ENCODE measurements at regions not wholly inside any gene's neighbourhood (a gene's known extent, or its start where the extent isn't known, plus 50 kb on each side); places are given as distances from the start of the nearest gene placed in this dataset.

DNA sequence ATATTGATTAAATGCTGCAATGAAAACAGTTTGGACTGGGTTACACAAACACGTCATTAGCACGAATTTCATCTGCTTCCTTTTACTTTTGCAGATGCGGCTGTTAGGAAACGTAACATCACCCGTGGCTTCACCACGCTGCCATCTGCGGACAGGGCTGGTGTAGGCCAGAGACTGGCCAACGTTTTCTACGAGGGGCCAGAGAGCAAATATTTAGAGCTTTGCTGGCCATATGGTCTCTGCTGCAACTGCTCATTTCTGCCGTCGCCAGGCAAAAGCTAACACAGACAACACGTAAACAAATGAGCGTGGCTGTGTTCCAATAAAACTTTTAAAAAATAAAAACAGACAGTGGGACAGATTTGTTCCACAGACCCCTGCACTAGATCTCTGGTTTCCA, 96.6 kb downstream of the ENGASE start:
- TF ChIP-seq, protein P1, sequence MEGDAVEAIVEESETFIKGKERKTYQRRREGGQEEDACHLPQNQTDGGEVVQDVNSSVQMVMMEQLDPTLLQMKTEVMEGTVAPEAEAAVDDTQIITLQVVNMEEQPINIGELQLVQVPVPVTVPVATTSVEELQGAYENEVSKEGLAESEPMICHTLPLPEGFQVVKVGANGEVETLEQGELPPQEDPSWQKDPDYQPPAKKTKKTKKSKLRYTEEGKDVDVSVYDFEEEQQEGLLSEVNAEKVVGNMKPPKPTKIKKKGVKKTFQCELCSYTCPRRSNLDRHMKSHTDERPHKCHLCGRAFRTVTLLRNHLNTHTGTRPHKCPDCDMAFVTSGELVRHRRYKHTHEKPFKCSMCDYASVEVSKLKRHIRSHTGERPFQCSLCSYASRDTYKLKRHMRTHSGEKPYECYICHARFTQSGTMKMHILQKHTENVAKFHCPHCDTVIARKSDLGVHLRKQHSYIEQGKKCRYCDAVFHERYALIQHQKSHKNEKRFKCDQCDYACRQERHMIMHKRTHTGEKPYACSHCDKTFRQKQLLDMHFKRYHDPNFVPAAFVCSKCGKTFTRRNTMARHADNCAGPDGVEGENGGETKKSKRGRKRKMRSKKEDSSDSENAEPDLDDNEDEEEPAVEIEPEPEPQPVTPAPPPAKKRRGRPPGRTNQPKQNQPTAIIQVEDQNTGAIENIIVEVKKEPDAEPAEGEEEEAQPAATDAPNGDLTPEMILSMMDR (optimal IDR thresholded peaks at IDR 0.05 in 1 of 3, IDR thresholded peaks at IDR 0.05 in 1 of 3, conservative IDR thresholded peaks at IDR 0.05 in 1 of 3; ENCODE audit: extremely low read depth in 1 of 3, insufficient read depth in 2 of 3, low read length in 3 of 3) = no peak
- no peak for TF ChIP-seq EZH2 (IDR thresholded peaks at IDR 0.05; ENCODE audit: low read length)

Measured in keratinocyte (primary cell).